Fibroblast of skin of left biceps (primary cell): ENCODE measurements at regions not wholly inside any gene's neighbourhood (a gene's known extent, or its start where the extent isn't known, plus 50 kb on each side); places are given as distances from the start of the nearest gene placed in this dataset.

Experiments
- DNase-seq, 2 experiments: peaks; one replicate each; pipeline ENCODE4 v3.0.0-alpha.2; 2013; ENCODE audit warnings: low read depth in 2 of 2

DNA sequence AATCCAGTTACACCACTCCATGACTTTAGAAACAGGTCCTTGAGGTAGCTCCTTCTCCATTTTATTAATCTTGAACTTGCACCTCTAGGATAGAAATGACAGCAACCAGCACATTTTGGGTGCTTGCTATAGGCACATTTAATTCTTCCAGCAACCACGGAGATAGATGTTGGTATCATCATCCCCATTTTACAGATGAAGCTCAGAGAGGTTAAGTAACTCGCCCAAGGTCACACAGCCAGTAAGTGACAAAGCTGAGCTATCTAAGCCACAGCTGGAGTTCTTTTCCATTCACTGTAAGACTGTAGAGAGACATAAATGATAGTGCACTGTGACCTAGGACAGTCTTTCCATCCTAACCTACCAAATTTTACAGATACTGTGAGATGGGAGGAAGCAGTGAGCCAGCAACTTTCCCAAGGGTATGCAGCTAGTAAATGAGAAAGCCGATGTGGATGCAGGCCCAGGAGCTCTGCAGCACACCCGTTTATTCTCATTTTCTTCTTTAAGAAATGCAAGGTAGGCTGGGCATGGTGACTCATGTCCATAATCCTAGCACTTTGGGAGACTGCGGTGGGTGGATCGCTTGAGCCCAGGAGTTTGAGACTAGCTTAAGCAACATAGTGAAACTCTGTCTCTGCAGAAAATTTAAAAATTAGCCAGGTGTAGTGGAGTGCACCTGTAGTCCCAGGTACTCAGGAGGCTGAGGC lies 103.2 kb downstream of the TBX5 start:
- no peak for DNase-seq

- DNase-seq = no peak
Measured at GRCh38 chr12:114302117-114302516, 103.8 kb downstream of the TBX5 start.

GRCh38 chr12:114294303-114294685 lies 111.7 kb downstream of the TBX5 start:
- no peak for DNase-seq

GRCh38 chr12:114293571-114294302 lies 112.2 kb downstream of the TBX5 start:
- DNase-seq = no peak

GRCh38 chr12:114293073-114293472 lies 112.9 kb downstream of the TBX5 start:
- no peak for DNase-seq

DNA sequence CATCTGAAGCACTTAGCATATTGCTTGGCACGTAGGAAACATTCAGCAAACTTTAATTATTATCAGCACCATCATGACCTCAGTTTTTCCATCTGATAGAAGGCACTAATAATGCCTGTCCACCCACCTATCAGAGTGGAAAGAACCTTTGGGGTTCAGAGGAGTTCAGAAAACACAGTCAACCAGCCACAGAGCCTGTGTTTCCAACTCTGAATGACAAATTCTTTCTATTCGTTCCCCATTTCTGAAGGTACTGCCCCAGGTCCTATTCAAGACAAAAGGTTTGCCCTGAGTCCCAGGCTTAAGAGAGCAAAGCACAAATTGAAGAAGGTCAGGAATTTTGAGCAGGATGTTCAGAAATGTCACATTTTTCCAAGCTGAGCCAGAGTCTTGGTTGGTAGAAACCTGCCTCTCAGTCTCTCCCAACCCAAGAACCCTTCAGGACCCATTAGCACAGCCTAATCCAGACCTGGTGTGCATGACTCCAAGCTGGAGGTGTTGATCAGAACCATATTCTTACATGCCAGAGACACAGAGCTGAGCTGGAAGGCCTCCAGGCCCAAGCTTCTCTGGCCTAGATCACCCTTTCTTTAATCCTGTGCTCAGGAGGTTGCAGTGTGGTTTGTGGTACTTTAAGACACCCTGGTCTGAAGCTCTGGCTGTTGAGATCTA lies 114.4 kb downstream of the TBX5 start:
- DNase-seq = no peak

- peak in 1 of 2 experiments; percentile 54 for DNase-seq
Measured at GRCh38 chr12:114287821-114288525, 118.0 kb downstream of the TBX5 start.

DNA sequence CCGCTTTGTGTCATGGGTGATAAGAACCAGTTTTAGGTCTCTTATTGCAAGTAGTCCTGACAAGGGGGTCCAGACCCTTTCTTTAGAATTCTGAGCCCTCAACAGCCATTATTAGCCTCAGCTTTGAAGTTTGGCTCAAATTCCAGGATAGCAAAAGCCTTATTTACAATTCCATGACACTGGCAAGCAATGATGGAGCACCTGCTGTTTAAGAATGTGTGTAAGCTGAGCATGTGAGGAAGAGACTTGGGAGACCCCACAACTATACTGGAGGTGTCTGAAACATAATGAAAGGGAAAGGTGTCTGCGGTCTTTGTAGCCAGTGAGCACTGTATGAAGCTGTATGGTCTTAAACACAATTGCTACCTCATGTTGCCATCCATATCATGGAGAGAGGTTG lies 119.8 kb downstream of the TBX5 start:
- no peak for DNase-seq

- DNase-seq = no peak
Measured at GRCh38 chr12:114285554-114285953, 120.4 kb downstream of the TBX5 start.

DNA sequence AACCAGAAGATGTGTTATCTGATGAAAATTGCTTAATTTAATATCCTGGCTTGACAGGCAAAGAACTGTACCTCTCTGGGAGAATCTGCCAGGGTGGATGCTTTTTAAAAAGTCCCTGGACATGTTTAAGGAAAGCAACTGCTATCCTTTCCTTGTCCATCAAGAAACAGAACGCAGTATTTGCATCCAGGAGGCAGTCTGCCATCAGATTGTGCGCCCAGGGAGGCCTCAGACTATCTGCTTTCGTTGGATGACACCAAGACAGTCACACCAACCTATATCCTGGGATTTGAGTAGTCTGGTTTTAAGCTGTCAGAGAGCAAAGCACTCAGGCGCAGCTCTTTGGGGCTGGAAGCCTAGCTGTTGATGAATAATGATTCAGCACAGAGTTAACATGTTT lies 121.9 kb downstream of the TBX5 start:
- no peak for DNase-seq

DNA sequence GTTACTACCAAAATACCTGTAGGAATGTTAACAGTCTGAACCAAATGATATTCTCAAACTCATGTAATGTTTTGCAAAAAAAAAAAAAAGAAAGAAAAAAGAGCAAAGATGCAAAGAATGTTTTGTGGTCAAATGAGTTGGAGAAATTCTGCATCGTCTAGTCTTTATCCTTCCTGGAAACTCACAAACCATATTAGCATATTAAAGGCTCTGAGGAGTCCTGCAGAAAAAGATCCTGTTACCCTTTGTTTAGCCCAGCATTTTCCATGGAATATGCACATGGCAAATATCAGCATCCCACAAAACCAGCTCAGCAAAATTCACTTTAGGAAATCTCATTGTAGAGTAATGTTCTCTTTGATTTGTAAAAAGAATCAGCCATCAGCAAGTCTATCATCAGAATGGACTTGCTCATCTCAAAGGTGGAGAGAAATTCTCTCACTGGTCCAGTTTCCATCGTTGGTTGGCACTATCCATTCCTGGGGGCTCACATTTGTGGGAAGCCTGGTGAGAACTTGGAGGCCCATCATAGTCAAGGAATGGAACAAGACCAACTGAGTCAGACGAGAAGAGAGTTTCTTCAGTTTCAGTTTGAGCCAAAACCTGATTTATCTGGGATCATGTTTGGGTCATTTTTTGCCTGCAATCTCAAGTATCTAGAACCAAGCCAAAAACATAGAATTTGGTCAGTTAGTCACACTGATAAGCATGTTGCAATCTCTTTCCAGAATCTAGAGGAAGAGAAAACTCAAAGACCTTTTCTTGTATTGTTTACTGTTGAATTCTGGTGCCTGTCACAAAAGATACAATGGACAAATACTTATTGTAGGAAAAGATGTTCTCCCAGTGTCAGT lies 129.8 kb downstream of the TBX5 start:
- no peak for DNase-seq

DNA sequence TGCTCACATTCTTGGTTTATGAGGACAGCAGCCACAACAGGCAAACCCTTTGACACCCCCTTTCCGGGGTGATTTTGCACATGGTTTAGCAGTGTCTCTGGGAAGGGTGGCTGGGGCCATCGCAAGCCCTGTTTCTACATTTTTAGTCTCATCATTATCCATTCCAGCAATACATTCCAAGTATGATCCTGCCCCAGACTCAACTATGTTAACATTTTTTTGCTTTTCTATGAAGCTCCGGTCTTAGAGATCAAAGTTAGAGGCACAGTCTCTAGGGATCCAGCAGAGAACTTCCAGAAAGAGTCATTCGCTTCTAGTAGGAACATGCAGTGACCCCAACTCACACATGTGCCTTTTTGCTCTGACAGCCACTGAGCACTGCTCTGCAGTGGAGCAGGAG lies 130.9 kb downstream of the TBX5 start:
- DNase-seq = no peak

- no peak for DNase-seq
Measured at GRCh38 chr12:114274131-114274530, 131.8 kb downstream of the TBX5 start.

DNA sequence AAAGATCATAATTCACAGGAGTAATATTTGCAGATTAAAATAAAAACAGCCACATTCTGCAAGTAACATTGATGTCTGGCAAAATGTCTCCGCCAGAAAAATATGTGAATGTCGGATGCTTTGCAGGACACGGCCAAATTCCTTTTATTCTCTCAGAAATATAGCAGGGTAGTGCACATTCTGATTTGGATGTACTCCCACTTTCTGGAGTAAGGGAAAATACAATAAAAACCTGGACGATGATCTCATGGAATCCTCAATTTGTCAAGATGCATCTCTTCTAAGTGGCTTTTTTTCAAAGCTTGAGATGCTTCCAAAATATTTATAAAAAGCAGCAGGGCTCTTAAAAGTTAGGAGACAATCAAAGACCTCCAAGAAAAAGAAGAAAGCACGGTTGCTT lies 133.3 kb downstream of the TBX5 start:
- DNase-seq = no peak

- no peak for DNase-seq
Measured at GRCh38 chr12:114272071-114272470, 133.9 kb downstream of the TBX5 start.

GRCh38 chr12:114269153-114269552 lies 136.8 kb downstream of the TBX5 start:
- no peak for DNase-seq

- peak; percentile 82 for DNase-seq
Measured at GRCh38 chr12:114266536-114266935, 139.4 kb downstream of the TBX5 start.

- no peak for DNase-seq
Measured at GRCh38 chr12:114265036-114265435, 140.9 kb downstream of the TBX5 start.

GRCh38 chr12:114263056-114263805 lies 142.7 kb downstream of the TBX5 start:
- DNase-seq = peak in 1 of 2 experiments; percentile 44

- DNase-seq = no peak
Measured at GRCh38 chr12:114257687-114258086, 148.3 kb downstream of the TBX5 start.

DNA sequence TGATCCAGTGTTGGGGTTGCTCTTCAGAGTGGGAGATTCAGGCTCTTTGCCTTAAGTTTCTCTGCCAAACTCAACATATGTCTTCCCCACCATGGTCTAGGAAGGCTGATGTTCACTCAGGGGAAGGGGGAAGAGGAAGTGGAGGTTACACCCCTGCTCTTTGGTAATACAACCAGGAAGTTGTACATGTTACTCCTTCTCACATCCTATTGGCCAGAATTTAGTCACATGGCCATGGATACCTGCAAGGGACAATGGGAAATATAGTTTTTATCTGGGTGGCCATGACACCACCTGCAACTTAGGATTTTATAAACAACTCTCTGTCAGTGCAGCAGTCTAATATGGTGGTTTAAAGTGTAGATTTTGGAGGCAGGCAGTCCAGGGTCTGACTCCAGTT lies 150.9 kb downstream of the TBX5 start:
- DNase-seq = no peak
